Middle frontal gyrus (tissue), 1 donor: ENCODE measurements at regions not wholly inside any gene's neighbourhood (a gene's known extent, or its start where the extent isn't known, plus 50 kb on each side); places are given as distances from the start of the nearest gene placed in this dataset.
"Not testable (repeated sequence)": the region's sequence is repeated elsewhere in the genome, so short reads cannot be mapped to it uniquely, and the experiment has no call there.

Source experiments
- DNase-seq: peaks from one replicate; pipeline ENCODE4 v3.0.0-alpha.2; 2015; ENCODE audit warnings: low spot score; ENCODE audit errors: extremely low spot score

DNA sequence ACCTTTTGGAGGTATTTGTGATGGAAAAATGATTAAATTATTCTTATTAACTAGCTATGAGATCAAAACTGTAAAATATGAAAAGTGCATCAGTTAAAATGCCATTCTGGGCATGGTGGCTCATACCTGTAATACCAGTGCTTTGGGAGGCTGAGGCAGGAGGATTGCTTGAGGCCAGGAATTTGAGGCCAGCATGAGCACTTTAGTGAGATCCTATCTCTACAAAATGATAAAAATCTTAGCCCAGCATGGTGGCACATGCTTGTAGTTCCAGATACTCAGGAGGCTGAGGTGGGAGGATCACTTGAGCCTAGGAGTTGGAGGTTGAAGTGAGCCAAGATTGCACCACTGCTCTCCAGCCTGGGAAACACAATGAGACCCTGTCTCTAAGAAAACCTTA is 252.5 kb upstream of the SEMA6A start:
- no peak for DNase-seq

DNA sequence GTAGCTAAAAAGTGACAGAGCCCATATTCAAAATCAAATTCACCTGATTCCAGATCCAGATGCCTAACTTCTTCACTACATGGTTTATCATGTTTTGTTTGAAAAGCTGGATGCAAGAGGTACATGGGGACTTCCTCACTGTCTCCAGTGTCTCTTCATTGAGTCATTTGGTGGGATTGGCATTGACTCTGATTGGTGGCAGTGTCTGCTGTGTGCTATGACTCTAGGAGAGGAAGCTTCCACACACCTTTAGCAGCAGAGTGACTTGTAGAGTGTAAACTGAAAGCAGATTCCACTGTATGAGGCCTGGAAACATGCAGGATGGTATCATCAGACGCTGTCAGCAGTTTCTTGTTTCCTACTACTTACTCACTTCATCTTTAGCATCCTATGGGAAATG is 250.9 kb upstream of the SEMA6A start:
- DNase-seq: no peak

DNA sequence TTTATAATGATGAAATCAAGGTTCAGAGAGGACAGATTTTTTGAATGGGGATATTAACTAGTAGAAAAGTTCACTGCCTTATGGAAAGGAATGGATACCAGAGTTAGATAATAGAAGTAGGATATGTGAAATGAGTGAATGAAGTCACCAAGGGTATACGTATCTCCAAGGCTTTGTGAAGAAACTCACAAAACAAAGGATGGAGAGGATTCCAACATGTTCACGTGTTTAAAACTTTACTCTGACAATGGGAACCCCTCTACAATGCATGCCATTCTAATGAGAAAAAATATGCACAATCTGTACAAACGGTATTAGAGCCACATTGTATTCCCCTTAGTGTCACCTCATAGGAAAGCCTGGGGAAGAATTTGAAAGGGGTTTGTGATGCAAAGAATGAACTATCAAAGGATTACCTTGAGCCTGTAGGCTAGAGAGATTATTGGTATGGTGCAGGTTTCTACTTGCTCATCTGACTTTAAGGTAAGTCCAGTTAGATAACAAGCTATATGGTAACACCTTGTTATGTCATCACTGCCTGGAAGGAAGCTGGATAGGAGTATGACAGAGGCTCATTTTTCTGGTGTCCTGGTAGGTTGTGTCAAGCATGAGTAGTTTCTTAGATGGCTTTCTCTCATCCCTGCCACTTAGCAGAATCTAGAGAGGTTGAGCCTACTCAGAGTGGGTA is 250.3 kb upstream of the SEMA6A start:
- DNase-seq: no peak

DNA sequence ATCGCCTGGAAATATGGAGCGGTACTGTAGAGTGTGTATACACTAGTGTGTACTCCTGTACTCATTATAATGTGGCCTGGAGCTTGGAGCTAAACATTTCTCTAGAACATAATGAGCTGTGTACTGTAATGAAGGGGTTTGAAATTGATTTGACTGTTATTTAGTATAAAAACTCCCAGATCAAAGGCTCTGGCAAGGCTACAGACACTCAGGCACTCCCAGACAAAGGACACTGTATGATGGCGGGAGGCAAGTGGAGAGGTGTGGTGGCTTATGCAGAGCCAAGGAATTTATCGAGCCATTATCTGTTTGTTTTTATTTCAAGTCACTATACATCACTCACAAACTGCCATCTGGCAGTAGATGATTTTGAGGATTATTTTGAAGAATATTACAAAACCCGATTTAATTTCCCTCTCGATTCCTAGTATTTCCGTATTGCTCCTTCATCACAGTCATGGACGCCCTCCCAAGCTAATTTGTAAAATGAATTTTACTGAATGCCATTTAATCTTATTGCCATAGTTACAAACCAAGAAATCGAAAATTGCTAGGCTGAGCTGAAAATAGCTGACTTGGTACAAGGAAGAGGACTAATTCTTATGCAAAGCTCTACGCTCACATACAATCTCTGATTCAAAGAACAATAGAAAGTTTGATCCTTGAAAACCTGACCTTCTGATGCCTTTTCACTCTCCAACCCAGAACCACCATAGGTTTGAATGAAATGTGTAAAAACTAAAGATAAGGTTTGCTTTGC is 240.2 kb upstream of the SEMA6A start:
- no peak for DNase-seq

DNA sequence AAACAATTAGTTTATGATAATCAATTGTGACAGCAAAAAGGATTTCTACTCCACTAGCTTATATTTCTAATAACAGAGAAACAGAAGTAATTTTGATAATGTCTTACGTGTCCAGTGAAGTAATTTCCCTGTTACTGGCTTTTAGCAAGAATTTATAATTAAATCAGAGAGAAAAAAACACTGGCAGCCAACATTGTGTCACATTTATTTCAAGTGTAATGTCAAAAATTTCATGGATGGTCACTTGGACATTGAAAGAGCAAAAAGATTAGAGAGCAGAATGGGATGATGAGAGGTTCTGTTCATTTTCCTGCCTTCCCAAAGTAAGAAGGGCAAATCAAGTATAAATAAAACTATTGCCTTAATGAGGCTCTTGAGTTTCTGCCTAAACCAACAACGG is 239.3 kb upstream of the SEMA6A start:
- no peak for DNase-seq

DNA sequence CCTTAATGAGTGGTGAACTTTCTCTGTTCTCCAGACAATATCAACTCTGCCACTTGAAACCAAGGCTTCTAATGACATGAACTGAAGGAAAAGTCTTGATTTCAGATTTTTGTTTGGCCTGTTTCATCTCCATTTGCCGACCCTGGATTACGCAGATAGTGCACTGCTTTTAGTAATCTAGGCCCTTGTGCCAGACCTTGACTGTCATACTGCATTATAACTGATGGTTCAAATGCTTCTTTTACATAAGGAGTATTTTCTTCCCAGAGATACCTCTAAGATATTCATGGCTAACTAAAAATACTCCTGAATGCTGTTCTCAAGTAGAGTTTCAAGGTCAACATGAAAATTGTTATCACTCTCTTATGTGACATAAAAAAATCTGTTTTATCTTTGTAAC is 238.7 kb upstream of the SEMA6A start:
- no peak for DNase-seq

DNA sequence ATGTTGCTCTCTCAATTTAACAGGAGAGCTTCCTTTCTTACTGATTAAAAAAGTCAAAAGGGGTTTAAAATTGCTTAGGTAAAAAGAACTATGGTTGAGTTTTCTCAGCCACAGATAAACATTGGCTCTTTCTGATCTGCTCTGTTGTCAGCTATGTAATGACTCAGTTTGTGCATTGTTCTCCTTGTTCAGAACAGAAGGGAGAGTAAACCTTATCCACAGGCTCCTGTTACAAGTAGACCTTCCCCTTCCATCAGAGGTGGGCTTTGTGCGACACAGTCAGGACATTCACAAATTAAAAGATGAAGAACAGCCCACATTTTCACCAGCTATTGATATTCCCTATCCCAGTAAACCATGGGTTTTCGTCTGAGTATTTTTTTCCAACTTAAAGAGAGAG is 236.3 kb upstream of the SEMA6A start:
- no peak for DNase-seq

DNA sequence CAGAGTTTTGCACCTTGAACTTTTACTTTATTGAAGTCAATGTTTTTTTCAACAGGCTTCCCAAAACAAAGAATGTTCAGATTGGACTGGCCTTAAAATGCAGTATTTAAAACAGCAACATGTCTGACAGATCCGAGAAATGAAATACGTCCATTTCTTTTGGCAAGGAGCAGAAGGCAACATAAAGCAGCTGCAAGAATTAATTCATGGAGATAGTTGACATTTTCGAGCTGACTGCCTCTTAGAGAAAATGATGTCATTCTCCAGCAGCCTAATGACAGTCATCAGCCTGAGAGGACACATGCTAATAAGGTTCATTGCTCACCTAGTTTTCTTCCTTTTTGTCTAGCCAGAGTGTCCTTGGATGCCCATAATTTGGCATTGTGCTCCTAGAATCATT is 232.2 kb upstream of the SEMA6A start:
- no peak for DNase-seq

DNA sequence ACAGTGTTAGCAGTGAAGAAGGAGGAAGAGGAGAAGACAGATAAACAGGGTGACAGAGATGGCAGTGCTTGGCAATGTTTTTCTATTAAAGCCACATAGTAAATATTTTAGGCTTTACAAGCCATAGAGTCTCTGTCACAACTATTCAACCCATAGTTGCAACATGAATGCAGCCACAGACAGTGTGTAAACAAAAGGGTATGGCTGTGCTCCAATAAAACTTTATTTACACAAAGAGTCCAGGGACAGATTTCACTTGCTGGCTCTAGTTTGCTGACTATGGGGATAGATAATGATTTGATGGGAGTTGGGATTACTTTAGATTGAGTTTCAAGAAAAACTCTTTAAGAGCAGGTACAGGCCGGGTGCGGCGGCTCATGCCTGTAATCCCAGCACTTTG is 224.8 kb upstream of the SEMA6A start:
- no peak for DNase-seq

DNA sequence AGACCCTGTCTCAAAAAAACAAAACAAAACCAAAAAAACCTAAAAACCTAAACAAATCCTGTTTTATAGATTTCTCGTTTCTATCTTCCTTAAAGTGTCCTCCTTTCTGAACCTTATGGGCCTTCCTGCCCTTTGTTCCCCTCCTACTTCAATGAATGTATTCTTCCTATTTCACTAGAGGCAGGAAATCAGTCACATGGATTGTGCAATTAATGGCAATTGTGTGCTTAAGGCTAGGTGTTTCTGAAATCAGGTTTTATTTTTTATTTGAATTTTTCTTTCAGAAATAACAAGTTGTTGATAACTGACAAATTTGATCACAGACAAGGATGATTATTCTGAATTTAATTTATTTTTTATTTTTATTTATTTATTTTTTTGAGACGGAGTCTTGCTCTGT is 220.6 kb upstream of the SEMA6A start:
- no peak for DNase-seq

DNA sequence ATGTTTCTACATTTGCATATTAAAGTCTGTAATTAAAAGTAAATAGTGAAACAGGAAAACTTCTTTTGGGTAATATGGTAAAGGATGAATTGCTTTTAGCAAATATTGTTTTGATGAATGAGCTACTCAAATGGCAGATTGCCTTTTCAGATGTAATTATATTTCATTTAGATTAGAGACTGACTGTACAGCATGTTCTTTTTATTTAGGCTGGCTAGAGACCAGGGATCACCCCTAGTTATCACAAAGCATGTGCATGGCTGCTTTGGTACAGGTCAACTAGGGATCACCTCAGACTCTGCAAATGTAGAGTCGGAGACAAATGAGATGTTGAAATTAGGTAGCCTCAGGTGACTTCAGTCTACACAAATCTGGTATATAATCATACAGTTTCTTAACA is 214.9 kb upstream of the SEMA6A start:
- no peak for DNase-seq

DNA sequence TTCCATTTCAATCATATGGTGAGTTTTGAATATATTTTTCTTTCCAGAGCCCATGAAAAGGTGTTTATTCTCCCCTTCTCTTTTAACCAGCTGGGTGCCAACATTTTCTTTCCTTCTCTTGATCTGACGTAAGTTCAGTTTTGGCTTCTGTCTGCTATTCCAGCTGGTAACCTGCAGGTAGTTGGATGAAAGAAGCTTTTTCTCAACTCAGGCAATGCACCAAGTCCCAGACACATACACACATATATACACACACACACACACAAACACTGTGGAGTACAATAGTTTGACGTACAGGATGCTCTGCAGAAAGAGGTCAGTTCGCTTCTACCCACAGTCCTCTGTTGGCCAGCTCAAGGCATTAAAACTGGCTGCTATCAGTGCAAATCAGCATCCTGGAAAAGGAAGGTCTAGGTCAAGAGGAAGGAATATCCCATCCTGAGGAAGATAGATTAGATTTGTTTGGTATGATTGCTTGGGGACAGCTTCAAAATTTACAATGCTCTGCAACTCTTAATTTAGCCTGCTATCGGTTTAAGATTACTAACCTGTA is 214.3 kb upstream of the SEMA6A start:
- no peak for DNase-seq

DNA sequence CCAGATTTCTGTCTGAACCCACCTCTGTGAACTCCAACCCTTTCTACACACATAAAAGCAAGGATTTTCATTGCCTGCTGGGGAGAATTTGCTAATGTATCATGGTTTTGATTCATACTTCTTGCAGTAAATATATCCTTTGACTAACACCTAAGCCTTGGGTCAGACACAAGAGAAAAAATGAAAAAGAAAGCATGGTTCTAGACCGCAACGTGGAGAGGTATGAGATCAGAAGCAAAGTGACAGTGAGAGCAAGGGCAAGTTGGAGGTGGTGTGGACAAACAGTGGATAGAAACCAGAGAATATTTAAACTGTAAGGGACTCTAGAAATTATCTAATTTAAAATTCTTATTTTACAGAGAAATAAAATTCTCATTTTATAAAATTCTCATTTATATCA is 212.9 kb upstream of the SEMA6A start:
- DNase-seq: no peak

DNA sequence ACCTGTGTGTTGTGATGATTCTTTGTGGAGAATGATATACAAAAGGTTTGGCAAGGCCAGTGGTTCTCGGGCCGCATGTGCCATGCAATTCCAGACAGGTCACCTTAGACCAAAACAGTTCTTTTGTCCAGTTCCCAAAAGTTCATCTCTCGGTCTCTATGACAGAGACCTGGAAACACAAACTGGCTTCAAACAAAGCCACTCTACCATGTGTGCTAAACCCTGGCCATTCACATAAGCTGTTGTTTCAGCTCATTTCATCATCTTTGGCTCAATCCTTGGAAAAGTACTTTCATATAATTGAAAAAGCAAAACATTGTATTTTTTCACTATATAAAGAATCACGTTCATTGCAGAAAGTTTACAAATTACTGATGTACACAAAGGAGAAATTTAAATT is 210.5 kb upstream of the SEMA6A start:
- DNase-seq: no peak

DNA sequence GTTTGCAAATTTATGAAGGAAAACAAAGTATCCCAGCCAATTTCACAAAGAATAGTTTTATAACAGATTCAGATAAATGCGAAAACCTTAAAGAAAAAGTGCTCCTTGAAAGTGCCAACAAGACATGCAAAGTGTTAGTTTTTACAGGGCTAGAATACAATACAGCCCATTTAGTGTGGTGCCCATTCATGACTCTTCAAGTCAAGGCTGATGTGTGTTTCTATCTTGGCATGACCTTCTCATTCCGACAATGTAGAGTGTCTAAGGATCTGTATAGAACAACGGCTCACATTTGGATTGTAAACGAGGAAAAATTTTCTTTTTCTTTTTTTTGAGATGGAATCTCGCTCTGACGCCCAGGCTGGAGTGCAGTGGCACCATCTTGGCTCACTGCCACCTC is 205.2 kb upstream of the SEMA6A start:
- DNase-seq: no peak

DNA sequence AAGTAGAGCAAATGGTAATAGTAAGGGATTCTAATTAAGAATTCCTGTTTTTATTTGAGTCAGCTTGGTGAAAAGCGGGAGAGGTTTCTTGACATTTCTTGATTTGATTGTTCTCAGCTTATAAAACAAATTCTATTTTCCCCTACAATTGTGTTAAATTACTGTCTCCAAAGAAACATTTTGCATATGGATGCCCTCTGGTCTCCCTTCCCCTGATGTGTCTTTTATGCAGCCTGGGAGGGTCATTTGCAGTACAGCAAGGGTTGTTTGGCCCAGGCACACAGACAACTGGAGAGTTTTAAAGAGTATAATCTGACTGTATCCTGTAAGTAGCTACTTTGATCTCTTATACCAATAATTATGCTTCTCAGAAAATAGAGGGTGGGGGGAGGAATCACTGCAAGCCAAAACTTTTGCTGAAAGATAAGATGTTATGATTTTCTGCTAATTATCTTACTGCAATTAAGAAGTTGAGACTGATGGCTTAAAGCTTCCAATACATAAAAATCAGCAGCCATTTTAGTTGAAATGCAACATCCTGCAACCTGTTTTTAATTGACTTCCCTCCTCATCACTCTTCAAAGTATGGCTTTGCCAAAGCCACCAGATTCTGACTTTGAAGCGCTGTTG is 204.1 kb upstream of the SEMA6A start:
- no peak for DNase-seq

DNA sequence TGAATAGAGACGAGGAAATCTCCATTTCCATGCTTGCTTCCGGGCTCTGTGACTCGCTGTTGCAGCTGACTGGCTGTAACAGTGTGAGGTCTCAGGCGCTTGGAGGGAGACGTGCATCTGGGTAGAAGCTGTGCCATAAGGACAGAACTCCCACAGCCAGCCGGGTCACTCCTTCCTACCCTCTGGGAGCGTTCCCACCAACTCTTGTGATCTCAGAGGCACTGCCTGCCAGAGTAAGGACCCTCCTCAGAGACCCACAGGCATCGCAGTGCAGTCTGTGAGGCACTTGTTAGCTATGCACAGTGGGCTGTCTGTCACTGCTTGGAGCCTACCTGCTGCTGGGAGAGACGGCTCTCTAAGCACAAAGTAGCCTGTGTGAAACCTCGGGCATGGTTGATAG is 203.4 kb upstream of the SEMA6A start:
- no peak for DNase-seq

DNA sequence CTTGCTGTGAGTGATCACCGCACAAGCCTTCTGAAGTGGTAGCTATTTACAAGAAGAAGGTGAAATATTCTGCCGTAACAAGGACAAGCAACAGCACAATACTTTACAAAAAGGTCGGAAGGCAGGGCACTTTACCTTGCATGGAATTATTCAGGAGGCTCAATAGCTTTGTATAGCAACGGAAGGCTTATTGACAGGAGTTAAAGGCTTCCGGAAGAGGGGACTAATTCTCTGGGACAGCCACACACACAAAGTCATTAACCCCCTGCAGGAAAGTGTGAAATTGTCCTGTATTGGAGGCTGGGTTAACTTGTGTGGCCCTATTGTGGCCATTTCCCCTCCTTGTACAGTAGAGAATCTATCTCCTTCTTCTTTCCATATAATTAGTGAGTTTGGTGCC is 199.3 kb upstream of the SEMA6A start:
- DNase-seq: no peak

DNA sequence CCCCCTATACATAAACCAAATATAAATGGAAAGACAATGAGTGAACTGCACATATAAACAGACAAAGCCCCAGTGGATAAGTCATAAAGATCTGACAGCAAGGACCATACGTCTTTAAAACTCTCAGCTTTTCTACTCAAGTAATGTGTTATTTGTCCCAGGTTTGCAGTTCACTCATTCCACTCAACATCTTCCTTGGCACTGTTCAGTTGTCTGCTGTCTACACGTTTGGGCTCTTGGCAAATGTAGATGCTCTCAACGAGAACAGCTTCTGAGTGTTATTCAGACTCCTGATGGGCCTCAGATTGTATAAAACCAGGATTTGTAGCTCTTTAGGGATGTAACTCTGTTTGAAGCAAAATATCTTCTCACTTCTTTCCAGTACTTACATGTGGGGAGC is 198.2 kb upstream of the SEMA6A start:
- no peak for DNase-seq

DNA sequence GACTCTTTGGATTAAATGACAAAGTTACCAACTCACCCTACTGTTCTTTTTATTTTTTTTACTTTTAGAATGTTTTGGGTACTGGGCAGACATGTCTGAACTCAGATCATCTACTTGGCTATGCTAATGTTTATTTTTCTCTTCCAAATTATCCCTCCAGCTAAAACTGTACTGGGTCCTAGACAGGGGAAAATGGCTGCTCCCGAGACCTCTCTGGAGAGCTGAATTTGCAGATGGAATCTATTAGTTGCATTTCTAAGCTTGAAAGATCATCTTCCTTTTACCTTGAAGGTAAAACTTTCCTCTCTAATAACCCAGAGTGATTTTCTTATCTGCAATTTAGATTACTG is 197.5 kb upstream of the SEMA6A start:
- no peak for DNase-seq

DNA sequence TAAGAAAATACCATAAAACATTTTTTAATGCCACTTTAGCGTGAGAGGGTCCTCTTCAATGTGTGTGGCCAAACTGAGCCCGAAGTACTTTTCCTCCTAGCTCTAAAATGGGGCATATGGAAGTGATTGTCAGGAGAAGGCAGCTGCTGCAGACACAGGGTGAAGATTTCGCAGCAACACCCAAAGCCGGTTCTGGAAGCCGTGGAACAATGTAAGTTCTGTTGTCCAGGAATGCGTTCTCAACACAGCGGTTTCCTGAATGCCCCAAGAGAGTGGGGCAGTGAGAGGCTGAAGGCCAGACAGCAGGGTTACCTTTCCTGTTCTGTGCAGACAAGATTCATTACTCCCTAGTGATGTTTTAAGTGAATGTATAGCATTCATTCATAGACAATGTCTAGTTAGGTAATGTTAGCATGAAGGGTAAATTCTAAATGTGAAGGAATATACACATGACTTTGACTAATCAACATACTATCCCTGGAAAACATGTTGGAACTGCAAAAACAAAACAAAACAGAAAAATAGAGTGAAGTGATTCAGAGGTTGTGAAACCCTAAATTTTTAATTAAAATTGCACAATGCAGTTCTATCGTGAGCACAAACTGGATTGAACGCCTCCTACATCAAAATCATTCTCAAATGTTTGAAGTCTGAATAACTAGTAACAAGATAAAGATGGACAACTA is 197.0 kb upstream of the SEMA6A start:
- no peak for DNase-seq

DNA sequence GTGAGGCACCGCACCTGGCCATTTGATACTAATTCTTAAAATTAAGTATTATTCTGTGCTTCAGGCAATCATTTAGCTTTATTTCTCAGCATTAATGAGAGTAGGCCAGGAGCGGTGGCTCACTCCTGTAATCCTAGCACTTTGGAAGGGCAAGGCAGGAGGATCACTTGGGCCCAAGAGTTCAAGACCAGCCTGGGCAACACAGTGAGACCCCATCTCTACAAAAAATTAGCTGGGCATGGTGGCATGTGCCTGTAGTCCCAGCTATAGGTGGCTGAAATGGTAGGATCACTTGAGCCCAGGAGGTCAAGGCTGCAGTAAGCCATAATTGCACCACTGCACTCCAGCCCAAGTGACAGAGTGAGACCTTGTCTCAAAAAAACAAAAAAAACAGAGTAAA is 195.3 kb upstream of the SEMA6A start:
- not testable (repeated sequence) for DNase-seq
